Body of pancreas (tissue), 4 donors: ENCODE measurements at regions not wholly inside any gene's neighbourhood (a gene's known extent, or its start where the extent isn't known, plus 50 kb on each side); places are given as distances from the start of the nearest gene placed in this dataset.

Source experiments
- ATAC-seq: fragments of 150-250 bp; one replicate; pipeline ENCODE4 v1.9.1; 2016
- DNase-seq, 4 donors: peaks; one replicate each; pipeline ENCODE4 v3.0.0-alpha.2; 2019
- H3K27ac ChIP-seq, 4 donors: fragments of 200-600 bp; sonication (generic); 1 replicate in 3 of 4; 2 replicates in 1 of 4; pipeline versions ENCODE4 v1.5.1 to v1.6.1; 2016 to 2019; ENCODE audit warnings: mild to moderate bottlenecking in 1 of 4, mixed read lengths in 1 of 4, moderate library complexity in 1 of 4
- H3K27me3 ChIP-seq, 2 donors: fragments of 200-600 bp; sonication (generic); one replicate each; pipeline ENCODE4 v1.6.0; 2016; ENCODE audit warnings: mild to moderate bottlenecking in 1 of 2
- H3K36me3 ChIP-seq, 2 donors: fragments of 200-600 bp; sonication (generic); replicated peaks in 1 of 2; 2 replicates each; pipeline ENCODE4 v1.5.1; 2016; ENCODE audit warnings: low read depth in 2 of 2; ENCODE audit not compliant: insufficient read depth in 1 of 2
- H3K4me1 ChIP-seq: fragments of 200-600 bp; sonication (generic); one replicate; pipeline ENCODE4 v1.6.0; 2016
- H3K4me3 ChIP-seq, 2 donors: fragments of 200-600 bp; sonication (generic); 1 replicate in 1 of 2; 2 replicates in 1 of 2; pipeline ENCODE4 v1.5.1; 2016 to 2019
- H3K9me3 ChIP-seq, 3 donors: fragments of 200-600 bp; sonication (generic); 1 replicate in 2 of 3; 2 replicates in 1 of 3; pipeline ENCODE4 v1.5.1; 2016
- POLR2A ChIP-seq, 3 donors: fragments of 450-650 bp; IDR thresholded peaks; one replicate each; pipeline ENCODE4 v1.6.1; 2016; ENCODE audit warnings: antibody characterized with exemption in 3 of 3, mild to moderate bottlenecking in 2 of 3
- WGBS, 2 donors: methylation state at CpG; one replicate each; pipeline ENCODE4 v1.1.5; 2017; 5-methylcytosine and 5-hydroxymethylcytosine counted together
- intact Hi-C: fragments of 100-400 bp; cut with DNase I; formaldehyde crosslinking; loops from one replicate; pipeline ENCODE4 v1.15.1; 2023
- TF ChIP-seq, protein P1 (sequence below), 7 experiments: fragments of 450-650 bp in 4 of 7; fragments of 200-600 bp in 3 of 7; sonication (generic) in 3 of 7; IDR thresholded peaks; one replicate each; pipeline ENCODE4 v1.5.1; 2016 to 2019; ENCODE audit warnings: antibody characterized with exemption in 7 of 7

DNA sequence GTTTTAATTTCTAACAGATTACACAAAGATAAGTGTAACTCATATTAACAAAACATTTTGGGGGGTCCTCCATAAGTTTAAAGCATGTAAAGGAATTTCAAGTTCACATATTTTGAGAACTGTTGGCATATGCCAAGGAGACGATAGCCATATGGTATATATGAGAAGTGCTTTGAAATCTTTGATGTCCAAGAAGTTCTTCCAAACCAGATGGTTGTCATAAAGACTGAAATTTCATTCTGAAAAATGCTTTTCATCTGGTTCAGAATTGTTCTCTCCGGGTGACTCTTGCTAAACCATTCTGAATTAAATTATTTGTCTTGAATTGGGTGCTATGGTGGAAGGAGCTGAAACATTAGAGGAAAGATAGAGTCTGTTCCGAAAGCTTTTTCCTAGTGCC lies 513.0 kb upstream of the AKR1E2 start:
- Histone ChIP-seq H3K36me3 (no peaks in the 10 kb centered on the region), H3K27me3 (no peaks in the 10 kb centered on the region), H3K27ac (no peak overlapping the region), H3K4me1 (no peaks in the 10 kb centered on the region), H3K4me3 (no peak overlapping the region), H3K9me3 (no peaks in the 10 kb centered on the region)
- intact Hi-C loops, result no loop called here
- no peak for DNase-seq
- ATAC-seq, result no peak
- TF ChIP-seq POLR2A (IDR thresholded peaks at IDR 0.05), result no peak
- TF ChIP-seq, protein P1, sequence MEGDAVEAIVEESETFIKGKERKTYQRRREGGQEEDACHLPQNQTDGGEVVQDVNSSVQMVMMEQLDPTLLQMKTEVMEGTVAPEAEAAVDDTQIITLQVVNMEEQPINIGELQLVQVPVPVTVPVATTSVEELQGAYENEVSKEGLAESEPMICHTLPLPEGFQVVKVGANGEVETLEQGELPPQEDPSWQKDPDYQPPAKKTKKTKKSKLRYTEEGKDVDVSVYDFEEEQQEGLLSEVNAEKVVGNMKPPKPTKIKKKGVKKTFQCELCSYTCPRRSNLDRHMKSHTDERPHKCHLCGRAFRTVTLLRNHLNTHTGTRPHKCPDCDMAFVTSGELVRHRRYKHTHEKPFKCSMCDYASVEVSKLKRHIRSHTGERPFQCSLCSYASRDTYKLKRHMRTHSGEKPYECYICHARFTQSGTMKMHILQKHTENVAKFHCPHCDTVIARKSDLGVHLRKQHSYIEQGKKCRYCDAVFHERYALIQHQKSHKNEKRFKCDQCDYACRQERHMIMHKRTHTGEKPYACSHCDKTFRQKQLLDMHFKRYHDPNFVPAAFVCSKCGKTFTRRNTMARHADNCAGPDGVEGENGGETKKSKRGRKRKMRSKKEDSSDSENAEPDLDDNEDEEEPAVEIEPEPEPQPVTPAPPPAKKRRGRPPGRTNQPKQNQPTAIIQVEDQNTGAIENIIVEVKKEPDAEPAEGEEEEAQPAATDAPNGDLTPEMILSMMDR (IDR thresholded peaks at IDR 0.05), result no peak
- WGBS, 2 donors, result 44 to 65% methylated on average over 3 of the region's 3 CpGs

DNA sequence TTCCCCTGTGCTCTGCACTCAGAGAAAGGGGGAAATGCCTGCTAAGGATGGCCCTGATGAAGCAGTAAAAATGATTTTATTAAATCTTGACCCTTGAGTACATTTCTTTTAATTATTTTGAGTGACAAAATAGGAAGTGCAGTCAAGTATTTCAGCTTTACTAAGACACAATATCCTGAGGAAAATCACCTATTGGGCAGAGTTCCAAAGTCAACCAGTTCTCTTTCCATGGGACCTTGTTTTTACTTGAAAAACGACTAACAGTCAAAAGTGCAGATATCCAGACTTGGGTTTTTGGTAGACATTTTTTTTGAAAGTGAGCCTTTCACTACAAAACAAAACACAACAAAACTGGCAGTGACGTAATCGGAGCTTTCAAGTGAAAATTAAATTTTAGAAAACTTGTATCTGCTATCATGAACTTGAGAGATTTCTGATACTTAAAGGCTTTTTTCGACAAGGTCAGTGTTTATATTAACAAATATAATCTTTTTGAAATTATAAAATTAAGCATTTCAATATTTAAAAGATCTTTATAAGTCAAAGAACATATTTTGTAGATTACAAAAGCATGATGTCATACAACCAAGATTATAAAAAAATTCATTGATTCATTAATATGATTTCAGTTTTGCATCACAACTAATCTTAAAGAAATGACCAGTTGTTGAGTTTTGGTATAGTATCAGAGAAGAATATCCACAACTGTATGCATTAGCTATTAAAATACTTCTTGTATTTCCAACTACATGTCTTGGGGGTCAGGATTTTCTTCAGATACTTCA lies 513.8 kb upstream of the AKR1E2 start:
- Histone ChIP-seq H3K27me3 (no peaks in the 10 kb centered on the region), H3K36me3 (no peaks in the 10 kb centered on the region), H3K4me3 (no peak overlapping the region), H3K9me3 (no peaks in the 10 kb centered on the region), H3K4me1 (peaks cover 1% of the 10 kb centered on the region), H3K27ac (no peak overlapping the region)
- intact Hi-C loops, result no loop called here
- WGBS, 2 donors, result 64 to 67% methylated on average over 4 of the region's 4 CpGs
- DNase-seq (no peak), ATAC-seq (no peak)
- TF ChIP-seq POLR2A (IDR thresholded peaks at IDR 0.05), result no peak
- TF ChIP-seq, protein P1 (IDR thresholded peaks at IDR 0.05), result no peak

DNA sequence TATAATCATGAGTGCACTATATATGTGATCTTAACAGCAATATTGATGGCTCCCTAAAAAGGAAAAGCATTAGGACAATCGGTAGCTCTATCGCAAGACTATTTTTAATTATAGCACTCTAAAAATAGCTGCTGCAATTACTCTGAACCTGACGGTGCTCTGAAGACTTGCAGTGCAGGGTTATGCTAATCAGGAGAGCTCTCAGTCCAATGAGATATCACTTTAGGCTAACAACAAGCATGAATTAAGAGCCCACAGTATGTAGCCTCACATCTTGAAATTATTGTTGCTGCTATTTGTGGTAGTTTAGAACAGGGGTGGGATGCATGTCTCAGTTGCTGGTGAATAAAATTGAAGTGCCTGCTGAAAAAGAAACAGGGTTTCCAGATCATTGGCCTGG lies 515.8 kb upstream of the AKR1E2 start:
- TF ChIP-seq, protein P1 (IDR thresholded peaks at IDR 0.05), result no peak
- TF ChIP-seq POLR2A (IDR thresholded peaks at IDR 0.05), result no peak
- H3K36me3 ChIP-seq, result no peaks in the 10 kb centered on the region
- H3K4me3 ChIP-seq, result no peak overlapping the region
- H3K27me3 ChIP-seq, result no peaks in the 10 kb centered on the region
- peaks cover 8% of the 10 kb centered on the region for H3K4me1 ChIP-seq
- ATAC-seq (no peak), DNase-seq (no peak)
- H3K27ac ChIP-seq, result no peak overlapping the region
- no peaks in the 10 kb centered on the region for H3K9me3 ChIP-seq
- WGBS, 2 donors, result 71 to 84% methylated on average over 3 of the region's 3 CpGs
- intact Hi-C loops, result no loop called here

DNA sequence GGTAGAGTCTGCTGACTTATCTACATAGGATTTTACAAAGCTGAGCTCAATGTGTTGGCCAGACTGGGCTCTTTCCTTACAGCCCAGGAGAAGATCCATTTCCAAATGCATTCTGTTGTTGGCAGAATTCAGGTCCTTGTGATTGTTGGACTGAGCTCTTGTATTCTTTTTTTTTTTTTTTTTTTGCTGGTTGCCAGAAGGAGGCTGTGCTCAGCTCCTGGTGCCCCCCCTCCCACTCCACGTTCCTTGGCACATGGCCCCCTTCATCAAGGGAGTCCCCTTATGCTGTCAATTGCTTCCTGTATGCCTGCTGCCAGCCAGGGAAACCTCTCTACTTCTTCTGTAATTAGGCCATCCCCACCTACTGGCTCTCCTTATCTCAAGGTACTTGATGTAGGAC lies 518.1 kb upstream of the AKR1E2 start:
- Histone ChIP-seq H3K4me1 (peaks cover 8% of the 10 kb centered on the region), H3K27ac (no peak overlapping the region), H3K9me3 (no peaks in the 10 kb centered on the region), H3K4me3 (no peak overlapping the region), H3K27me3 (no peaks in the 10 kb centered on the region), H3K36me3 (no peaks in the 10 kb centered on the region)
- ATAC-seq (no peak), DNase-seq (no peak)
- WGBS, 2 donors, result 10 to 39% methylated on average over 1 of the region's 1 CpG
- intact Hi-C loops, result no loop called here
- no peak for TF ChIP-seq POLR2A (IDR thresholded peaks at IDR 0.05)
- TF ChIP-seq, protein P1 (IDR thresholded peaks at IDR 0.05), result no peak

DNA sequence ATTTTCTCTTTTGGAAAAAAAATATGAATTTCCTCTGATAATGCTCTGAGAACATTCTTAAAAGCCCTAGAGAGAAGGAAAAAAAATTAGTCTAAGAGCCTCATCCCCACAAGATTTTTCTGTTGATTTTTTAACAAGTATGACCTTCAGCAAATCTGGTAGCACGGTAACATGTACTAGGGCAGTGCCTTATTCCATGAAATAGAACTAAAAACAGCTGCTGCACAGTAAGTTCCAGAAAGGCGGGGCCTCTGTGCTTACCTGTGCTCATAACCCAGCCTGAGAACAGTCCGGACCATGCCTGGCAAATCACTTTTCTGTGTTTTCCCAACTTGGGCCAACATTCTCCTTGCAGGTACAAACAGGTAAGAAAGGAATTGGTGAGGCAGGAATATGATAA lies 519.1 kb upstream of the AKR1E2 start:
- TF ChIP-seq POLR2A (IDR thresholded peaks at IDR 0.05), result no peak
- TF ChIP-seq, protein P1 (IDR thresholded peaks at IDR 0.05), result no peak
- Histone ChIP-seq H3K27ac (no peak overlapping the region), H3K4me1 (peaks cover 8% of the 10 kb centered on the region), H3K4me3 (no peak overlapping the region), H3K27me3 (no peaks in the 10 kb centered on the region), H3K36me3 (no peaks in the 10 kb centered on the region), H3K9me3 (no peaks in the 10 kb centered on the region)
- WGBS, 2 donors, result 16 to 31% methylated on average over 3 of the region's 3 CpGs
- DNase-seq, result peak; percentile 43 to 70 (median 64)
- peak; percentile 83 for ATAC-seq
- intact Hi-C loops, result no loop called here
